Stimulated activated CD8-positive, alpha-beta memory T cell treated with anti-CD3 and anti-CD28 coated beads, Interleukin-12 subunit alpha, Interleukin-12 subunit beta, amount 100 ng/mL, for 24 hours (primary cell): ENCODE measurements at regions not wholly inside any gene's neighbourhood (a gene's known extent, or its start where the extent isn't known, plus 50 kb on each side); places are given as distances from the start of the nearest gene placed in this dataset.
"Not testable (repeated sequence)": the region's sequence is repeated elsewhere in the genome, so short reads cannot be mapped to it uniquely, and the experiment has no call there.

Experiments
- DNase-seq: peaks from one replicate; pipeline ENCODE4 v3.0.0-alpha.2; 2020; ENCODE audit errors: extremely low read depth

DNA sequence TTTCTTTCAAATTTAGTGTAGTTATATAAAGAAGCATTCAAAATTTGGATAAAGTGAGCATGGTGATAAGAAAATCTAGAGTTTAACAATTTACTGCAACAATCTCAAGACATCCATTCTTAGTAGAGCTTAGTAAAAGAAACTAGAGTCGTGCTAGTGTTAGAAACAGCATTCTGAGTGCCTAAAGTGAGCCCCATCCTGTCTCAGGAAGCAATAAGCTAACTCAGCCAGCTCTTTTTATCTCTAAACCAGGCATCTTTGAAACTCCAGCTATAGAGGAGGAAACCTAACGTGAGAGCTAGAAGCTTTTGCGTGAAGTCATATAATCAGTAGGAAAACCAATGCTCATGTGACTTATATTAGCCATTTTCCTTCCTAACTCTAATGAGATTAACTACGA lies 1187.1 kb upstream of the EPHA6 start:
- no peak for DNase-seq

DNA sequence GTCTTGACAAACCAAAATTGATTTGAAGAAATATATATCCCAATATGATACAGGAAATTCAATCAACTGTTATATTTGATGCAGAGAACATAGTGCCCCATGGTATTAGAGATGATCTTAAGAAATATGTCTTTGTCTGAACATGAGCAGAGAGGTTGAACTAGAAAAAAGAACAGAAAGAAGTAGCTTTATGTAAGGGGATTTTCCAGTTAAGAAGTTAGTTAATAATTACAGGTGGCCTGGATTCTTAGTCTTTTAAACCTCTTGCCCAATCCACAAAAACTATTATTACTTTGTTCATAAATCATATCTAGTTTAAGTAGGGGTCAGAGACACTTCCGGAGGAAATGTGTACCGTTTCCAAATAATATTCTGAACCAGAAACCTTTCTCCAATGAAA lies 1186.7 kb upstream of the EPHA6 start:
- no peak for DNase-seq

DNA sequence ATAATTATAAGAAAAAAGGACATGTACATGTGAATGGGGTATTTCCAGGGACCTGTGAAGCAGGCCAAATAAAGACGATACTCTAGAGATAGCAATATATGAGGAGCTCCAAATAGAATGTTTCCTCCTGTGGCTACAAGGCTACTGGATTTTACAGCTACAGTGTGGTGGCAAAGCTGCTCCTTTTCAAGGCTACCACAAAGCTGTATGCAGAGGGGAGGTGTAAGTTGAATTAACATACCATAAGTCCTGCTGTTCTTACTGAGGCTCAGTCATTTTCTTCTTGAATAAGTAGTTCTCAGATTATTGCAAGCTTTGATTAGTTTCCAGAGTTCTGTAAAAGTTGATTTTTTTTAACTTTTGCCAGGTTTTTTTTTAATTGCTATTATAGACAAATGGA lies 1184.6 kb upstream of the EPHA6 start:
- no peak for DNase-seq

DNA sequence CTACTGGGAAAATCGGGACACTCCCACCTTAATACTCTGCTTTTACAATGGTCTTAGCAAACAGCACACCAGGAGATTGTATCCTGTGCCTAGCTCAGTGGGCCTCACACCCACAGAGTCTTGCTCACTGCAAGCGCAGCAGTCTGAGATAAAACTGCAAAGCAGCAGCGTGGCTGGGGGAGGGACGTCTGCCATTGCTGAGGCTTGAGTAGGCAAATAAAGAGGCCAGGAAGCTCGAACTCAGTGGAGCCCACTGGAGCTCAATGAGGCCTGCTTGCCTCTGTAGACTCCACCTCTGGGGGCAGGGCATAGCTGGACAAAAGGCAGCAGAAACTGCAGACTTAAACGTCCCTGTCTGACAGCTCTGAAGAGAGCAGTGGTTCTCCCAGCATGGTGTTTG lies 1169.1 kb upstream of the EPHA6 start:
- DNase-seq, result no peak

GRCh38 chr3:95654570-95655362 lies 1159.6 kb upstream of the EPHA6 start:
- DNase-seq, result no peak

DNA sequence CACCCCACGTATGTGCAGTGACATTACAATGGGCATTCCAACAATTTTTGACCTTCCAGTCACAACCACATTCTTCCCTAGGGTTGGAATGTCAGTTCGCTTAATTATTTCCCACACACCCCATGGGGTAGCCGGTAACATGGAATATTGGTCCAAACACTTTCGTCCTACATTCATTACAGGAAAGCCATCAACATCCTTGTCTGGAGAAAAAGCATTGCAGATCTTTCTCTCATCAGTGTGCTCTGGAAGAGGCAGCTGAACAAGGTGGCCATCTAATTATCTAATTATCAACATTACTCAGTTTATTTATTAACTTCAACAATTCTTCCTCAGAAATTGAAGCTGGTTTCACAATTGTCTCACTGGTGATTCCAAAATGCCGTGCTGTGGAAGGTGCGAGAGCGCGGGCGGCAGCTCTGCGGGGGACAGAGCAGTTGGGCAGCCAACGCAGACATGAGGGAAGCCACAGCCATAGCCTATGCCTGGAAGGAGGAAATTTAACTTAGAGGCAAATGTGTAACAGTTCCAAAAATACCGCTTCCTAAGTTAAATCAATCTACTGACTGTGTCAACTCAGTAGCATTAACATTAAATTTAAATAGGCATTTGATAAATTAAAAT lies 1158.9 kb upstream of the EPHA6 start:
- DNase-seq, result no peak

DNA sequence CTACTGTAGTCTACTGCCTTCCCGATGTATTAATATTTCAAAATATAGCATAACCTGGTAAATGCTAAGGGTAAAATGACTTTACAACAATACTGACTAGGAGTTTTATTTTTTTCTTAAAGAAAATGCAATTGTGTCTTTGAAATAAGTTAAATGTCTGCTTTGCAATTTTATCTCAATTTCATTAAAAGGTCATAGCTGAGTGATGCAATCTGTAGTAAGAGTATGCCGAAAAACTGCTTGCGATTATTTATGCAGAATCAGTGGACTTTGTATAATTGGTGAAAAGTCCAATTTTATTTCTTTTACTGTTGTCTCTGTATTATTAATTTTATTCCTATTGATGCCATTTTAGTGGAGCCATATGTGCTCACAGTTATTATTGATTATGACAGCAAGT lies 1143.6 kb upstream of the EPHA6 start:
- no peak for DNase-seq

DNA sequence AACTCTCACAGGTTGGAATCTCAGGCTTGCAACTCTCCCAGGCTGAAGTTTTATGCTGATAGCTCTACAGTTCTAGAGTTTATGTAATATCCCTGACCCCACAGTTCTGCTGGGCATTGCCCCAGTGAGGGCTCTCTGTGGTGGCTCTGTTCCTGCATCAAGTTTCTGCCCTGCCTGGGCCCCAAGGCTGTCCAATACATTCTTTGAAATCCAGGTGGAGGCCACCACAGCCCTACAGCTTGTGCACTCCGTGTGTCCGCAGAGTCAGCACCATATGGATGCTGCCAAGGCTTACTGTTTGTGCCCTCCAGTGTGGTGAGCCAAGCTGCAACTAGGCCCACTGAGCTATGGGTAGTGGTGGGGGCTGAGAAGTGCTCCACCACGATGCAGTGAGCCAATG lies 1141.2 kb upstream of the EPHA6 start:
- DNase-seq, result no peak

GRCh38 chr3:95705786-95706418 lies 1108.5 kb upstream of the EPHA6 start:
- DNase-seq, result no peak

GRCh38 chr3:95707268-95707667 lies 1107.1 kb upstream of the EPHA6 start:
- DNase-seq, result no peak

DNA sequence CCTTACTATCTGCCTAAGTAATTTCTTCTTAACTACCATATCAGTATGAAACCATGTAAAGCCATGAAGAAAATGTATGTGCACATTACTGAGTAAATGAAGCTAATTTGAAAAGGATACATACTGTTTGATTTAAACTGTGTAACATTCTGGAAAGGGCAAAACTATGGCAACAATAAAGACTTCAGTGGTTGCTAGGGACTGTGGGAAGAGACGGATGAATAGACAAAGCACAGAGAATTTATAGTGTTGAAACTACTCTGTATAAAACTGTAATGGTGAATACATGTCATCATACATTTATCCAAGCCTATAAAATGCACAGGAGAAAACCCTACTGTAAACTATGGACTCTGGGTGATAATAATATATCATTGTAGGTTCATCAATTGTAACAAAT lies 1103.7 kb upstream of the EPHA6 start:
- DNase-seq, result no peak

DNA sequence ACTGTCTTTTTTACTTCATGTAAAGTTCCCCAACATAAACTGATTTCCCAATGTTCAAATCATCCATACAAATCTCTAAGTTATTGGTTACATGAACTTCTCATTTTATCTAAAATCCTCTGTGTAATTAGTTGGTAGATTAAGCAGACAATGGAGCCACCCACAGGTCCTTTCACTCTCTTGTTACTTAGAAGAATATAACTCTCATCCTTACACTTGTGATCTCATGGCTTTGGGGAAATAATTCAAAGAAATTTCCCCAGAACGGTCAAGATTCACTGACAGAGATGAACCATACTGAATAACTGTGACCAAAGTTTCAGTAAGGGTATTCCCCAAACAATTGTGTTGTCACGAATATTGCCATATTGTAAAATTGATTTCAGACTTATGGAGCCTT lies 1102.6 kb upstream of the EPHA6 start:
- no peak for DNase-seq

DNA sequence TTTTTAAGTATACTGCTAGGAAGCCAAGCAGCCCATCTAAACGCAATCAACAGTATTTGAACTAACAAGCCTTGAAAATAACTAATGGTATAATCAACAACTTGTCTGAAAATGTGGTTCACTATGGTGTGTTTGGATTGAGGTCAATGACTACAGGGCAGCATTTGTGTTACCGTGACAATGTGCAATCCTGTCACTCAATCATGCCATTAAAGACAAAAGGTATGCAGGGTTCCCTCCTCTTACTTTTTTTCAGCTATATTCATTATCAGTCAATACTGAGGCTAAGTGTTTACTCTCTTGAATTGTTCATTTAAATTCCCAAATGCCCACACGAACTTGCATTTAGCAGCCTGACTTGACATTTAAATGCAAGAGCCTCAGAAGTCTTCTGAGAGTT lies 1099.3 kb upstream of the EPHA6 start:
- no peak for DNase-seq

DNA sequence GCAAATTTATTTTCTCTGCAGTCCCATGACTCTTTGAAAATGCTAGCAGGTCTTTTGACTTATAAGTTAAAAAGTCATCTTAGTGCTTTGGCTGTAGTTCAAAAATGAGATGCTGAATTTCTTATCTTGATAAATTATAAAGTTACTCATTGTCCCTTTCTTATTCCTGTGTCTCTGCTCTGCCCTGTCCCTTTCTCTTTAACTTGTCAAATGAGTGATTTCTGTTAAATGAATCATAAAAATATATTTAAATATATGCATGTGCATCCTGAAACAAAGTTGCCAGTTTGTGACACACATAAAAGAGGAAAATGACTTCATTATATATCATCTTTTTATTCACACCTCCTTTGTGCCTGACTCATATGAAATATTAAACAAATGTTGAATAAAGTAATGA lies 1097.3 kb upstream of the EPHA6 start:
- no peak for DNase-seq

GRCh38 chr3:95718168-95718567 lies 1096.2 kb upstream of the EPHA6 start:
- DNase-seq, result no peak

DNA sequence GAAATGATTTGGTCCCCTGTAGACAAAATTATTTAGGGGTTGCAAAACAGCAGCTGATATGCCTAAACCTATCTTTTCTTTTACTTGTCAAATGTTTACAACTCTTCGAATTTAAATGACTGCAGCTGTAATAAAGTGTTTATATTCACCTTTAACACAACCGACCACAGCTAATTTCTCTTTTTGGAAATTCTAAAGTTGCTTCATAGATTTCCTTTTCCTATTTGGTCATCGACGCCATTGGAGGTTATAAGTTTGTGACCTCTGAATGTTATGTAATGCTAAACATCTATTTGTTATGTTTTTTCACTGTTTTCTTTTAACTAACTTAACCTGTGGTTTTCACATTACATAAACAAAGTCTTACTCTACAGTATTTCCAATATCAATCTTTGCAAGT lies 1094.9 kb upstream of the EPHA6 start:
- no peak for DNase-seq

DNA sequence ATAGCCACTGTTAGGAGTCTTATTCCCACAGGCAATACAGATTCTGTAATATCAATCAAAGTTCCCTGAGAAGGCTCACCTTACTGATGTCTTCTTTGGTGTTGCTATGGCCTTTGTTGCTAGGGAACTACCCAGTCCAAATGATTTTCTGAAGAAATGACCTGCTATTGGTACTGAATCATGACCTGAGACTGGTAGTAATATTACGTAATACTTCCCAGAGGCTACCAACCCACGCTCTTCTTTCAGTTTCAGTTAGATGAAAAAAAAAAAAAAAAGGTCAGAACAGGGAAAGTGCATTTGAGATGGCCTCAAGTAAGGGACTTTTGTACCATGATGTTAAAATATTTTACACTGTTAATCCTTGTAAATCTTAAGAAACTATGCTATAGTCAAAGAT lies 1092.5 kb upstream of the EPHA6 start:
- no peak for DNase-seq

- no peak for DNase-seq
Measured at GRCh38 chr3:95725770-95726169, 1088.6 kb upstream of the EPHA6 start.

DNA sequence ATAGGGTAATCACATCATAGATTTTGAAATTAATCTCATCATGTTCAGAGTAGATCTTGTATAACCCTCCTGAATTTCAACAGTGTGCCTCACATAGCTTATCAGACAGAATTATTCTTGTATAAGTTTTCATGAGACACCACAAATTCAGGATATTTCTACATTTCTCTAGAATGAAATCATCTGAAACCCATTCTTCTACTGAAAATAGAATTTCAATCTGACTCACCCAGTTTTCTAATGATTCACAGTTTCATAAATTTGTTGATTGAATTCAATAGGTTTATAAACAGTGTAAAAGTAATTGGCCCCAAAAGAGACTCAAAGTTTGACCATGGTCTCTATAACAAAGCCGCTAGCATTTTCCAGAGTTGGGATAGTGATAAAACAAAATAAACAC lies 1082.6 kb upstream of the EPHA6 start:
- no peak for DNase-seq

GRCh38 chr3:95733336-95733735 lies 1081.1 kb upstream of the EPHA6 start:
- DNase-seq, result no peak

GRCh38 chr3:95738045-95738444 lies 1076.3 kb upstream of the EPHA6 start:
- no peak for DNase-seq

DNA sequence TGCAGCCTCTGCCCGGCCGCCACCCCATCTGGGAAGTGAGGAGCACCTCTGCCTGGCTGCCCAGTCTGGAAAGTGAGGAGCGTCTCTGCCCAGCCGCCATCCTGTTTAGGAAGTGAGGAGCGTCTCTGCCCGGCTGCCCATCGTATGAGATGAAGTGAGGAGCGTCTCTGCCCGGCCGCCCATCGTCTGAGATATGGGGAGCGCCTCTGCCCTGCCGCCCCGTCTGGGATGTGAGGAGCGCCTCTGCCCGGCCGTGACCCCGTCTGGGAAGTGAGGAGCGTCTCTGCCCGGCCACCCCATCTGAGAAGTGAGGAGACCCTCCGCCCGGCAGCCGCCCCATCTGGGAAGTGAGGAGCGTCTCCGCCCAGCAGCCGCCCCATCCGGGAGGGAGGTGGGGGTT lies 1069.5 kb upstream of the EPHA6 start:
- not testable (repeated sequence) for DNase-seq

DNA sequence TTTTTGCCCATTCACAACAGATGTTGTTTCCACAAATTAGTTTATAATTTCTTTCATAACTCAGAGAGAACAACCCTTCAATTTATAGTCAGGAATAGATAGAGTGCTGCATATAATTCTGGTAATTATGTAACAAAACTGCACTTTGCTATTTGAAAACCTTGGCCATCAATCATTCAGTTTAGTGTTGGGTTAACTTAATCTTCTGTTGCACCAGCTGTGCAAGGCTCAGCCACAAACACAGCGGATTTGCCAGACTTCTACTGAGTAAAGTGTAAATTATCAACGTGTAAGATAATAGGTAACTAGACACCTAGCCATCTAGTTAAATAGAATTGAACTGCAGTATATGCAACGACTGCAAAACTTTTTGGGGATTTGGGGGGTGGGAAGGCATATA lies 1064.3 kb upstream of the EPHA6 start:
- DNase-seq, result no peak
